Tongue (tissue), 1 donor: ENCODE measurements at regions not wholly inside any gene's neighbourhood (a gene's known extent, or its start where the extent isn't known, plus 50 kb on each side); places are given as distances from the start of the nearest gene placed in this dataset.

ENCODE experiments used
- DNase-seq: peaks from one replicate; pipeline ENCODE4 v3.0.0-alpha.2; 2015

DNA sequence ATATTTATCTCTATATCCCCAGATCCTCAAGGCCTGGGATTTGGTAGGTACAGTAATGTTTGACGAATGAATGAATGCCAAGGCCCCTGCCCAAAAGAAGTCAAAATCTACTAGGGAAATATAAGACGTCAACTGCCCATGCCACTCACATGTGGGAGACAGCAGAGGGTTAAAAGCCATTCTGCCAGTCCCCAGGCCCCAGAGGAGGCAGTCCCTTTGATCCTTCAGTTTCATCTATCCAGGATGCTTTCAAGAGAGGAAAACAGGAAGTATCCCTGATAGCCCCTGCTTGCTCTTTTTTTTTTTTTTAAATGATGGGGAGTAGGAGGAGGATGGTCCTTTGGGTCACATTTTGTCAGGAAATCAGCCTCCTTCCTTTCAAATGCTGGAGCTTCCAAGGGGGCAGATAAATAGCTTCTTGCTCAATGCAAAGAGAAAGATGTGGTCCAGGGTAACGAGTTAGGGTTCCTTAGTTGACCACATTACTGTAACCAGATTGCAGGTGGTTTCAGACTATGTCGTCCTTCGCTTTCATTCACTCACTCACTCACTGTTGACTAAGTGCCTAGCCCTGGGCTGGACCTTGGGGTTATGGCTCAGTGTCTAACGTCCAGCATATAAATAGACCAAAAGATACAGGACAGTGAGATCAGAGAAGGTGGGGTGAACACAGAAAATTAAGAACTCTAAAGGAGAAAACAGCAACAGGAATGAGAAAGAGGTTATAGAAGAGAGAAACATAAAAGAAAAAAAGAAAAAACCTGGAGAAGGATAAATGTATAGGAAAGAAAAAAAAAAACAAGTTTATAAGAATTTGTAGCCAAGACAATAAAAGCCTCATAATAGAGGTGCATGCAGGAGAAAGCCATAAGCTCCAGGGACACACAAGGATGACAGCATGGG is 64.6 kb upstream of the PIM1 start:
- no peak for DNase-seq

DNA sequence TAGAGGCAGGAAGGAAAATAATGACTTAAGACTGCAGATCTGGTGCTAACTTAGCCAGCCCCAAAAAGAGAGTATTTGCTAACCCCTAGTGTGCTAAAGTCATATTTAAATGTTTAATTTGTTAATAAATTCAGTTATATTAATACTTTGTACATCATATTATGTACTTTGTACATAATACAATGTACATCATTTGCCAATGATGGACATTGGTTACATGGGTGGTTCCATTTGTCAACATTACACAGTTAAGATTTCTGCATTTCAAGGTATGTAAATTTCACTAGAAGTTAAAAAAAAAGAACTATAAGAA is 63.9 kb upstream of the PIM1 start:
- no peak for DNase-seq

DNA sequence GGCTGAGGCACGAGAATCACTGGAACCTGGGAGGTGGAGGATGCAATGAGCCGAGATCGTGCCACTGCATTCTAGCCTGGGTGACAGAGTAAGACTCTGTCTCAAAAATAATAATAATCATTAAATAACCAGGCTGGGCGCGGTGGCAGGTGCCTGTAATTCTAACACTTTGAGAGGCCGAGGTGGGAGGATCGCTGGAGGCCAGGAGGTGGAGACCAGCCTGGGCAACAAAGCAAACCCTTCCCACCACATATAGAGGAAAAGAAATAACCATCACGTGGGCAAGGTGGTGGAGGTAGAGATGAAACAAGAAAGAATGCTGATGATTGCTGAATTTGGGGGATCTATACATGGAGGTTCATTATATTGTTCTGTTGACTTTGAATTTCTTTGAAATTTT is 63.4 kb upstream of the PIM1 start:
- DNase-seq: no peak

DNA sequence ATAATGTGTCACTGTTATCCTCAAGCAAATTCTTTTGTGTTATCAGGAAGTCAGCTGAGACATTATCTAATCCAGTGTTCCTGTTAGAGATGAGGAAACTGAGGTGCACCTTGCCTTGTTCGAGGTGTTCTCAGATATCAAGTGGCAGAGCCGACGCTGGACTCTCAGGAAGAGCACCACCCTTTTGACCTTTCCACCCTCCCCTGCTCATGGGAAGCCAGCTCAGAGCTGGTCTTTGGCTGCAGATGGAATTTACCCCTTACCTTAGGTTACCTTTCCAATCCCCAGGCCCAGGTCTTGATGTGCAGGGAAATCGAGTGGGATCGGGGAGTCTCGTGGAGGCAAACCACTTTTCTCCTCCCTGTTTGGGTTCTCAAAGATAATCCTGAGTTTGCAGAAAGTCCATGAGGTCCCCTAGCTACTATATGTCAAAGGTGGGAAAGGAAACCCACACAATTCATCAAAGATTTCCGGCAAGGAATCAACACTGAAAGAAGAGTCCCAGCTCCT is 62.9 kb upstream of the PIM1 start:
- DNase-seq: no peak

DNA sequence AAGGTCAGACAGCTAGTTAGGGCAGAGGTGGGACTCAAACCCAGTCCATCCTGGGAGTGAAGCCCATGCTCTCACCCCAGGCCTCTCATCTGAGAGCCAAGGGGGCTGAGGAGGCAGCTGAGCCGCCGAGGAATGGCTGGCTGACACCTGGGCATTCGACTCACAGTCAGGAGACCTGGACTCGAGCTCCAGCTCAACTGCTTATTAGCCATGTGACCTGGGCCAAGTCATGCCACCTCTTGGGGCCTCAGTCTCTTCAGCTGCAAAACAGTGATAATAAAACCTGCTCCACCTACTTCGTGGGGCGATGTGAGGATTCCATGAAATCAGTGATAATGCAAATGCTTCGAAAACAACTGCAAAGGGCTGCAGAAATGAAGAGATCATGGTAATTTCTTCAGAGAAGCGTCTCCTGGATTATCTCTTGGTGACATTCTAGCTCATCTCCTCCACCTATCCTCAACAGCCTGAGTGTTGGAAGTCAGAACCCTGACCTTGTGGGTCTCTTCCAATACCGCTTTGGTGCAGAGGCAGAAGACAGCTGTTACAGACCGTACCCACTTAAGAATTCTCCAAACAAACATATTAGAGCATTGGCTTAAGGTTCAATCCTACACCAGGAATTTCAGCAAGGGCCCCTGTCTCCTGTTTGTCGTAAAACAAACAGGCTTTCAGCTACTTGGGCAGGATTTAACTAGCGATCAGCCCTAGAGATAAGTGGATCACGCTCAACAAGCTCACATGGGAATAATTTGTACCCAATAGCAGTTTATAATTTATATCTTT is 60.0 kb upstream of the PIM1 start:
- DNase-seq: no peak

DNA sequence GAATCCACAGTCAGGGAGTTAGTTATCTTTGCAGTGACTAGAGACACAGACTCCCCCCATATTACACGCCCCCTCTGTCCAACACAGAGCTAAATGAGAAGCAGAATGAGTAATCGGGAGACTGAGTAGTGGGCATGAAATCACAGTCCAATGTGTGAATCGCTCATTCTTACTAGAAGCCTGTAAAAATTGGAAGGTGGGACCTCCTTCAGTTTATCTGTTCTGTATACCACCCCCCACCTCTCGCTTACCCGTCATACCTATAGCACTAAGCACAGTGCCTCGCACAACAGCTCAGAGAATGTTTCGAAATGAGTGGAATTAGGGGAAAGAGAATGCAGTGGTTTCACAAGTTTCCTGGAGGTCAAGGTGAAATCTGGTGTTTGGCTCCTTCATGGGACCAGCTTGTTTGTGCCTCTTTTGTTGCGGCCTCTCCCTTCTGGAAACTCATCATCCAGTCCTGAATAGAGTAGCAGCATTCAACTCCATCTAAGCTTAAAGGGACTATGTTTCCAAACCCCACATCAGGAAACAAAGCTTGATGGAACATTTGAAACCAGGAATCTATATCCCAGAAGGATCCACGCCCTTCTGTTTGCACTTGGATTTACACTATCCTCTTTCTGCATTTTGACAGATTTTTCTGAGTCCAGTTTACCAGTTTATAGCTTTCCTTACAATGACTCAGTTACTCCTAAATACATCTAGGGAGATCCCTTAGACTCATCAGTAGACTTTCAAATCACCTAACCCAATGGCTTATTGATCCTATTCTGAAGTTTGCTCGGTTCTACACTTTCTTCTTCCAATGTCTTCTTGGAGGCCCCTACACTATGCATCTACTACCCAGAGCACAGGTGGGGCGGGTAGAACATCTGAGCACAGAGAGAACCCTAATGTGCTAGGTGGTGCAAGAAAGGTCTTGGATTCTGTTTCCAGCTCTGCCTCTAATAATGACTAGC is 59.2 kb upstream of the PIM1 start:
- no peak for DNase-seq

DNA sequence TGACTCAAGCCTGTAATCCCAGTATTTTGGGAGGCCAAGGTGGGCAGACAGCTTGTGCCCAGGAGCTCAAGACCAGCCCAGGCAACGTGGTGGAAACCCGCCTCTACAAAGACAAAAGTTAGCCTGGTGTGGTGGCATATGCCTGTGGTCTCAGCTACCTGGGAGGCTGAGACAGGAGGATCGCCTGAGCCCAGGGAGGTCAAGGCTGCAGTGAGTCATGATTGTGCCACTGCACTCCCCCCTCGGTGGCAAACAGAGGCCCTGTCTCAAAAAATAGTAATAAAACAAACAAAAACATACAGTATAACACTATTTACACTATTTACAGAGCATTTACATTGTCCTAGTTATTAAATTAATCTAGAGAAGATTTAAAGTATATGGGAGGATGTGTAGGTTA is 56.0 kb upstream of the PIM1 start:
- no peak for DNase-seq

DNA sequence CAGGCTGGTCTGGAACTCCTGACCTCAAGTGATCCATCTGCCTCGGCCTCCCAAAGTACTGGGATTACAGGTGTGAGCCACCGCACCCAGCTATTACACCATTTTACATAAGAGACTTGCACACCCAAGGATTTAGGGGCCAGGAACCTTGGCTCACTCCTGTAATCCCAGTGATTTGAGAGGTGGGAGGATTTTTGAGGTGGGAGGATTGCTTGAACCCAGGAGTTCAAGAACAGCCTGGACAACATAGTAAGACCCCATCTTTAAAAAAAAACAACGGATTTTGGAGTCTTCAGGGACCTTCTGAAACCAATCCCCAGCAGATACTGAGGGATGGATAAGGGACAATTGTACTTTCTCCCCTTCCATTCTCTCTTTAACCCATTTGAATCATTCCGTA is 55.3 kb upstream of the PIM1 start:
- DNase-seq: no peak

DNA sequence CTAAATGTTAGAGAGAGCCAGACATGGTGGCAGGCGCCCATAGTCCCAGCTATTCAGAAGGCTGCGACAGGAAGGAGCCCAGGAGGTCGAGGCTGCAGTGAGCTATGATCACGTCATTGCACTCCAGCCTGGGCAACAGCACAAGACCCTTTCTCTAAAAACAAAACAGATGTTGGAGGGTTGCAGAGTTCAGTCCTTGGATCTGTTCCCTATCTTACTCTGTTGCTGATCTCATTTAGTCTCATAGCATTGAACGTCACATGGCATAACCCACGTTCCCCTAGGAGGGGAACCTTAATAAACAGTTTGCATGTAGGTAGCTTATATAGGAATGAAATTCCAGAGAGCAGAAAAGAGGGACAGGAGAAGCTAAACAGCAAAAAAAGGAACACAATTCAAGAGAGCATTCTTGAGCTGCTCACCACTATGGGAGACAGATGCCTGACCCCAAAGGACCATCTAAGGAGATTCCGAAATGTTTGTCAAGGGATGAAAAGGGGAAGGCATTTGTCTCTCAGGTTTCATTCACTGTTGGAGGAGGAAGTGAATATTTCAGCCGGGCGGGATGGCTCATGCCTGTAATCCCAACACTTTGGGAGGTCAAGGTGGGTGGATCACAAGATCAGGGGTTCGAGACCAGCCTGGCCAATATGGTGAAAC is 54.6 kb upstream of the PIM1 start:
- no peak for DNase-seq

DNA sequence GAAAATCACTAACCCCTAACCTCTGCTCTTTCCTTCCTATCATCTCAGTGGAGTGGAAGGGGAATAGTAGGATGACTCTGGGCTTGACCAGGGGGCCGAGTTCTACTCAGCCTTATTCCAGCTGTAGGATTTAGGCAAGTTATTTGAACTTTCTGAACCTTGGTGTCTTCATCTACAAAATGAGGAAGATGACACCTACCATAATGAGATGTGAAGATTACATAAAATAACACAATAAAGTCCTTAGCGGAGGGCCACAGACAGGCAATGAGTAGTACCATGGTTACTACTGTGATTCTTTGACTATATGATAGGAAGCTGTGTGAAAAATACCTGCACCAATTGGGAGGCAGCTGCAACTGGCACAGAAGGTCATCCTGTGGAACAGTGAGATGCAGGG is 53.6 kb upstream of the PIM1 start:
- no peak for DNase-seq

DNA sequence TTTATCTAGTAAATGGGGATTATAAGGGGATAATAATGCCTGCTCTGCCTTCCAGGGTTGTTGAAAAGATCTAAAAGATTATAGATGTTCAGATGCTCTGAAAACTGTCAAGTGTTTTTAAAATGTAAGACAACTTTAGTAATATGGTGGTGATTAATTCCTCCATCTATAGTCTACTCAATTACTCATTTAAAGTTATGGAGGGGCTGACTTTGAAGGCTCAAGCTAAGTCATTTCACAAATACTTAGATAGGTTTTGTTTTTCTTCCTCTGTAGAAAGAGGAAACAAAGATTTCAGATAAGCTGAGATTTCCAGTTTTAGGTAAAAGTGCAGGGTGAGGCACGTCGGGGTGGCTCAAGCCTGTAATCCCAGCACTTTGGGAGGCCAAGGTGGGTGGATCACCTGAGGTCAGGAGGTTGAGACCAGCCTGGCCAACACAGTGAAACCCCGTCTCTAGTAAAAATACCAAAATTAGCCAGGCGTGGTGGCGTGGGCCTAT is 50.5 kb upstream of the PIM1 start:
- DNase-seq: no peak
